ENCODE measurements at regions not wholly inside any gene's neighbourhood (a gene's known extent, or its start where the extent isn't known, plus 50 kb on each side); places are given as distances from the start of the nearest gene placed in this dataset.

- TF ChIP-seq POLR2A (IDR thresholded peaks at IDR 0.05) (no peak), CTCF (IDR thresholded peaks at IDR 0.05) (no peak)
Observed at GRCh38 chr2:51638811-51639210, 606.9 kb upstream of the NRXN1 start.

All from right lobe of liver (tissue), 4 donors.